H1 (cell line): ENCODE measurements at regions not wholly inside any gene's neighbourhood (a gene's known extent, or its start where the extent isn't known, plus 50 kb on each side); places are given as distances from the start of the nearest gene placed in this dataset.

Experiments used
- CEBPB ChIP-seq: IDR thresholded peaks from 2 replicates; pipeline ENCODE4 v1.6.1; 2012; ENCODE audit warnings: low read depth, low read length
- RAD21 ChIP-seq, 2 experiments: IDR thresholded peaks in 1 of 2; conservative IDR thresholded peaks in 1 of 2; 2 replicates each; pipeline ENCODE4 v1.6.1; 2011; ENCODE audit warnings: low read depth in 2 of 2, low read length in 2 of 2, improper control_type of control experiment in 1 of 2, inconsistent platforms in 1 of 2, mild to moderate bottlenecking in 1 of 2, moderate library complexity in 1 of 2
- TF ChIP-seq, protein P1 (sequence below): fragments of 300-600 bp; sonication (generic); IDR thresholded peaks from 2 replicates; pipeline ENCODE4 v1.7.1; 2012; ENCODE audit warnings: low read length, moderate library complexity, mild to moderate bottlenecking, inconsistent platforms; ENCODE audit not compliant: insufficient replicate concordance

DNA sequence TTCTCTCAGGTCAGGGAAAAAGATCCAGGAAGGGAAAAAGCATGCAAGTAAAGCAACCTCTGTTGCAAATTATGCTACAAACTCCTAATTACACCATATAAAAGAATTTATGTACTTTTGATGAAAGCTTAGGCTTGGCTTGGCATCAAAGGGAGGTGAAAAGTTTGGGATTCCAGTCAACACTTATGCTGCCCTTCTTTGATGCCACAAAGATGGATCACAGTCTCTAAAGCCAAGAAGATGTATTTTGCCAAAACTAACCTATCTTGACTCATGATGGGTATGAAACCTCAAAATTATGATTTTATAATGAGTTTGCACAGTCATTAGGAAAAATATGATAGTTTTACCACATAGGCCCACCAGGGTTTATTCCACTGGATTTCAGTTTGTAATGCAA is 101.0 kb upstream of the CCDC80 start (continued):
- TF ChIP-seq RAD21 (IDR thresholded peaks at IDR 0.05 in 1 of 2, conservative IDR thresholded peaks at IDR 0.05 in 1 of 2; ENCODE audit: low read depth in 2 of 2, low read length in 2 of 2) (no peak), CEBPB (no peak)
- TF ChIP-seq, protein P1, sequence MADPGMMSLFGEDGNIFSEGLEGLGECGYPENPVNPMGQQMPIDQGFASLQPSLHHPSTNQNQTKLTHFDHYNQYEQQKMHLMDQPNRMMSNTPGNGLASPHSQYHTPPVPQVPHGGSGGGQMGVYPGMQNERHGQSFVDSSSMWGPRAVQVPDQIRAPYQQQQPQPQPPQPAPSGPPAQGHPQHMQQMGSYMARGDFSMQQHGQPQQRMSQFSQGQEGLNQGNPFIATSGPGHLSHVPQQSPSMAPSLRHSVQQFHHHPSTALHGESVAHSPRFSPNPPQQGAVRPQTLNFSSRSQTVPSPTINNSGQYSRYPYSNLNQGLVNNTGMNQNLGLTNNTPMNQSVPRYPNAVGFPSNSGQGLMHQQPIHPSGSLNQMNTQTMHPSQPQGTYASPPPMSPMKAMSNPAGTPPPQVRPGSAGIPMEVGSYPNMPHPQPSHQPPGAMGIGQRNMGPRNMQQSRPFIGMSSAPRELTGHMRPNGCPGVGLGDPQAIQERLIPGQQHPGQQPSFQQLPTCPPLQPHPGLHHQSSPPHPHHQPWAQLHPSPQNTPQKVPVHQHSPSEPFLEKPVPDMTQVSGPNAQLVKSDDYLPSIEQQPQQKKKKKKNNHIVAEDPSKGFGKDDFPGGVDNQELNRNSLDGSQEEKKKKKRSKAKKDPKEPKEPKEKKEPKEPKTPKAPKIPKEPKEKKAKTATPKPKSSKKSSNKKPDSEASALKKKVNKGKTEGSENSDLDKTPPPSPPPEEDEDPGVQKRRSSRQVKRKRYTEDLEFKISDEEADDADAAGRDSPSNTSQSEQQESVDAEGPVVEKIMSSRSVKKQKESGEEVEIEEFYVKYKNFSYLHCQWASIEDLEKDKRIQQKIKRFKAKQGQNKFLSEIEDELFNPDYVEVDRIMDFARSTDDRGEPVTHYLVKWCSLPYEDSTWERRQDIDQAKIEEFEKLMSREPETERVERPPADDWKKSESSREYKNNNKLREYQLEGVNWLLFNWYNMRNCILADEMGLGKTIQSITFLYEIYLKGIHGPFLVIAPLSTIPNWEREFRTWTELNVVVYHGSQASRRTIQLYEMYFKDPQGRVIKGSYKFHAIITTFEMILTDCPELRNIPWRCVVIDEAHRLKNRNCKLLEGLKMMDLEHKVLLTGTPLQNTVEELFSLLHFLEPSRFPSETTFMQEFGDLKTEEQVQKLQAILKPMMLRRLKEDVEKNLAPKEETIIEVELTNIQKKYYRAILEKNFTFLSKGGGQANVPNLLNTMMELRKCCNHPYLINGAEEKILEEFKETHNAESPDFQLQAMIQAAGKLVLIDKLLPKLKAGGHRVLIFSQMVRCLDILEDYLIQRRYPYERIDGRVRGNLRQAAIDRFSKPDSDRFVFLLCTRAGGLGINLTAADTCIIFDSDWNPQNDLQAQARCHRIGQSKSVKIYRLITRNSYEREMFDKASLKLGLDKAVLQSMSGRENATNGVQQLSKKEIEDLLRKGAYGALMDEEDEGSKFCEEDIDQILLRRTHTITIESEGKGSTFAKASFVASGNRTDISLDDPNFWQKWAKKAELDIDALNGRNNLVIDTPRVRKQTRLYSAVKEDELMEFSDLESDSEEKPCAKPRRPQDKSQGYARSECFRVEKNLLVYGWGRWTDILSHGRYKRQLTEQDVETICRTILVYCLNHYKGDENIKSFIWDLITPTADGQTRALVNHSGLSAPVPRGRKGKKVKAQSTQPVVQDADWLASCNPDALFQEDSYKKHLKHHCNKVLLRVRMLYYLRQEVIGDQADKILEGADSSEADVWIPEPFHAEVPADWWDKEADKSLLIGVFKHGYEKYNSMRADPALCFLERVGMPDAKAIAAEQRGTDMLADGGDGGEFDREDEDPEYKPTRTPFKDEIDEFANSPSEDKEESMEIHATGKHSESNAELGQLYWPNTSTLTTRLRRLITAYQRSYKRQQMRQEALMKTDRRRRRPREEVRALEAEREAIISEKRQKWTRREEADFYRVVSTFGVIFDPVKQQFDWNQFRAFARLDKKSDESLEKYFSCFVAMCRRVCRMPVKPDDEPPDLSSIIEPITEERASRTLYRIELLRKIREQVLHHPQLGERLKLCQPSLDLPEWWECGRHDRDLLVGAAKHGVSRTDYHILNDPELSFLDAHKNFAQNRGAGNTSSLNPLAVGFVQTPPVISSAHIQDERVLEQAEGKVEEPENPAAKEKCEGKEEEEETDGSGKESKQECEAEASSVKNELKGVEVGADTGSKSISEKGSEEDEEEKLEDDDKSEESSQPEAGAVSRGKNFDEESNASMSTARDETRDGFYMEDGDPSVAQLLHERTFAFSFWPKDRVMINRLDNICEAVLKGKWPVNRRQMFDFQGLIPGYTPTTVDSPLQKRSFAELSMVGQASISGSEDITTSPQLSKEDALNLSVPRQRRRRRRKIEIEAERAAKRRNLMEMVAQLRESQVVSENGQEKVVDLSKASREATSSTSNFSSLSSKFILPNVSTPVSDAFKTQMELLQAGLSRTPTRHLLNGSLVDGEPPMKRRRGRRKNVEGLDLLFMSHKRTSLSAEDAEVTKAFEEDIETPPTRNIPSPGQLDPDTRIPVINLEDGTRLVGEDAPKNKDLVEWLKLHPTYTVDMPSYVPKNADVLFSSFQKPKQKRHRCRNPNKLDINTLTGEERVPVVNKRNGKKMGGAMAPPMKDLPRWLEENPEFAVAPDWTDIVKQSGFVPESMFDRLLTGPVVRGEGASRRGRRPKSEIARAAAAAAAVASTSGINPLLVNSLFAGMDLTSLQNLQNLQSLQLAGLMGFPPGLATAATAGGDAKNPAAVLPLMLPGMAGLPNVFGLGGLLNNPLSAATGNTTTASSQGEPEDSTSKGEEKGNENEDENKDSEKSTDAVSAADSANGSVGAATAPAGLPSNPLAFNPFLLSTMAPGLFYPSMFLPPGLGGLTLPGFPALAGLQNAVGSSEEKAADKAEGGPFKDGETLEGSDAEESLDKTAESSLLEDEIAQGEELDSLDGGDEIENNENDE, result no peak
